GM19193 (cell line): ENCODE measurements at regions not wholly inside any gene's neighbourhood (a gene's known extent, or its start where the extent isn't known, plus 50 kb on each side); places are given as distances from the start of the nearest gene placed in this dataset.

Experiments used
- POLR2A ChIP-seq: IDR thresholded peaks from 4 replicates; pipeline ENCODE4 v1.6.1; 2011; ENCODE audit not compliant: insufficient read depth, insufficient read length; ENCODE audit errors: extremely low read depth

GRCh38 chr16:79887541-79888540 lies 287.3 kb upstream of the MAF start:
- TF ChIP-seq POLR2A: no peak

GRCh38 chr16:79885320-79885719 lies 284.8 kb upstream of the MAF start:
- no peak for TF ChIP-seq POLR2A

- no peak for TF ChIP-seq POLR2A
These were observed 283.0 kb upstream of the MAF start for GRCh38 chr16:79883494-79883893.

GRCh38 chr16:79882340-79883005 lies 281.9 kb upstream of the MAF start:
- no peak for TF ChIP-seq POLR2A

GRCh38 chr16:79876332-79876730 lies 275.8 kb upstream of the MAF start:
- no peak for TF ChIP-seq POLR2A

GRCh38 chr16:79874391-79874790 lies 273.9 kb upstream of the MAF start:
- TF ChIP-seq POLR2A: no peak

GRCh38 chr16:79873825-79874224 lies 273.3 kb upstream of the MAF start:
- no peak for TF ChIP-seq POLR2A

GRCh38 chr16:79871906-79872305 lies 271.4 kb upstream of the MAF start:
- TF ChIP-seq POLR2A: no peak

GRCh38 chr16:79870016-79870886 lies 269.7 kb upstream of the MAF start:
- TF ChIP-seq POLR2A: no peak

- TF ChIP-seq POLR2A: no peak
These were observed 268.9 kb upstream of the MAF start for GRCh38 chr16:79869304-79870015.

GRCh38 chr16:79868841-79869240 lies 268.3 kb upstream of the MAF start:
- no peak for TF ChIP-seq POLR2A

GRCh38 chr16:79867425-79867997 lies 267.0 kb upstream of the MAF start:
- TF ChIP-seq POLR2A: no peak

GRCh38 chr16:79865918-79866317 lies 265.4 kb upstream of the MAF start:
- no peak for TF ChIP-seq POLR2A
